Renal pelvis (tissue), 1 donor: ENCODE measurements at regions not wholly inside any gene's neighbourhood (a gene's known extent, or its start where the extent isn't known, plus 50 kb on each side); places are given as distances from the start of the nearest gene placed in this dataset.

Experiments
- DNase-seq: peaks from one replicate; pipeline ENCODE4 v3.0.0-alpha.2; 2013

DNA sequence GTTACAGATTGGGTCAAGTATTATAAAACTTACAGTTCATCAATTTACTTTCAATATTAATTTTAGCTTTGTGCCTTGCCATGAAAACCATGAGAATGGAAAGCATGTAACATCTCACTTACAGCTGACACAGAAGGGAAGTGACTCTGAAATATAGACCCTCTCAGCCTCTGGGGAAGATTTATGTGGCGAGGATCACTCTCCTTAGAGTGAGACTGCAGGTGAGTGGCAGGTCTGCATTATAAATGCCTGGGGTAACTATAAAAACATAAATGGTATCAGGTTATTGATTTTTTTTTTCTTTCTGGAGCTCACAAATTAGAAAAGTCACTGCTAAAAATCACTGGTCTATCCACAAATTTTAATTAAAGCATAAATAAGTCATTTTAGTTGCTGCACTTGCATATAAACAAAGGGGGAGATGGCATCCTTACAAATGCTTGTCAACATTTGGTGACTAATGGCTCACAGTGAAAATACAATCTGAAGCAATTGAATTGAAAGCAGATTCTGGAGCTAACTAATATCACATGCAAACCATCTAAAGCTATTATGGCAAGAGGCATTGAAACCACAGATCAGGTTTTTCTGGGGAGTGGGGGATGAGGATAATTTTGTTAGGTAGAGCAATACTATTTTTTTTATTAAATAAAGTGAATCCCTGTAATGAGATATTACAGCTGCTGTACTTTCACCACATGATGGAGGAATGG, 200.9 kb downstream of the TM2D1 start:
- no peak for DNase-seq

DNA sequence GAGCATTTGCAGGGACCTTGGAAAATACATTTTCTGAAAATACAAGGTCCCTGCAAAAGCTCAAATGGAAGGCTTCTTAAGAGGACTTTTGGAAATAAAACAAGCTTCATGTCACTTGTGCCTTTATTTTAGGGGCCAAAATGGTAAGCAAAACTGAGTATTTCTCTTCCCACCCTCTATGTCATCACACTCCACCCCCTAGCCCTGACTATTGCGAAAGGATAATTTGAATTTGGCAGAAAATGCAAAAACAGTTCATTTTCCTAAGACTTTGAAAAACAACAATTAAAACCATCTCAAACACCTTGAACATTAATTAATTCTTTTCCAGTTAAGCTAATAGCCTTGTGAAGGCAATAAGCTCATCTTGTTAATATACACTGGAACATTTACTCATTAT, 201.7 kb downstream of the TM2D1 start:
- DNase-seq: no peak

DNA sequence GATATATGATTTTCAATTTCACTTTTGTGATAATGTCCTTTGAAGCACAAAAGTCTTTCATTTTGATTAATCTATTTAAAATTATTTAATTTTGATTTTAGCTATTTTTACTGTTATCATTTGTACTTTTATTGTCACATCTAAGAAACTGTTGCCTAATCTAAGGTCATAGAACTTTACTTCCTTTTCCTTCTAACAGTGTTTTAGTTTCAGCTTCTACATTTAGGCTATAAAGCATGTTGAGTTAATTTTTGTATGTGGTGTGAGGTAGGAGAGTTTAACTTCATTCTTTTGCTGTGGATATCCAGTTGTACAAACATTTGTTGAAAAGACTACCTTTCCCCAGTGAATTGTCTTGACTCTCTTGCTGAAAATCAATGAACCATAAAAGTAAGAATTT, 204.5 kb downstream of the TM2D1 start:
- DNase-seq: no peak

DNA sequence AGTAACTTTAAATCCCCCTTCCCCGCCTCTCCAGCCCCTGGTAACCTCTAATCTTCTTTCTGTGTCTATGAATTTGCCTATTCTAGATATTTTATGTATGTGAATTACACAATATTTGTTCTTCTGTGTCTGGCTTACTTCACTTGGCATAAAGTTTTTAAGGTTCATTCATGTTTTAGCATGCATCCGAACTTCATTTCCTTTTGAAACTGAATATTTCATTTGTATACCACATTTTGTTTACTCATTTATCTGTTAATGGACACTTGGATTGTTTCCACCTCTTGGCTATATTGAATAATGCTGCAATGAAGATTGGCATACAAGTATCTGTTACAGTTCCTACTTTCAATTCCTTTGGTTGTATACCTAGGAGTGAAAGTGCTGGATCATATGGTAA, 205.3 kb downstream of the TM2D1 start:
- DNase-seq: no peak

DNA sequence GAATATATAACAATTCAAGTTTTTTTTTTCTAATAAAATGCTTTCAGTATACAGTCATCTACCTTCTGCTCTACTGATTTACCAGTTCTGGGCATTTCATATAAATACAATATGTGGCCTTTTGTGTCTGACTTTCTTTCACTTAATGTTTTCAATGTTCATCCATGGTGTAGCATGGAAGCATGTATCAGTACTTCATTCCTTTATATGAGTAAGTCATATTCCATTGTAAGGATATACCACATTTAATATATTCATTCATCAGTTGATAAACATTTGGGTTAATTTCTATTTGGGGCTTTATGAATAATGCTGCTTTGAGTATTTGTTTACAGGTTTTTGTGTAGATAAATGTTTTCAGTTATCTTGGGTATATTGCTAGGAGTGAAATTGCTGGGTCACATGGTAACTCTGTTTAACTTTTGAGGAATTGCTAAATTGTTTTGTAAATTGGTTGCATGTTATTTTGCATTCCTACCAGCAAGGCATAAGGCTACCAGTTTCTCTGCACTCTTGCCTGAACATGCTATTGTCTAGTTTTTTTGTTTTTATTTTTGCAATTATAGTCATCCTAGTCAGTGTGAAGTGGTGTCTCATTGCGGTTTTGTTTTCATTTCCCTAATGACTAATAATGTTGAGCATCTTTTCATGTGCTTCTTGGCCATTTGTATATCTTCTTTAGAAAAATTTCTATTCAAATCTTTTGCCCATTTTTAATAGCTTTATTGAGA, 206.1 kb downstream of the TM2D1 start:
- no peak for DNase-seq

DNA sequence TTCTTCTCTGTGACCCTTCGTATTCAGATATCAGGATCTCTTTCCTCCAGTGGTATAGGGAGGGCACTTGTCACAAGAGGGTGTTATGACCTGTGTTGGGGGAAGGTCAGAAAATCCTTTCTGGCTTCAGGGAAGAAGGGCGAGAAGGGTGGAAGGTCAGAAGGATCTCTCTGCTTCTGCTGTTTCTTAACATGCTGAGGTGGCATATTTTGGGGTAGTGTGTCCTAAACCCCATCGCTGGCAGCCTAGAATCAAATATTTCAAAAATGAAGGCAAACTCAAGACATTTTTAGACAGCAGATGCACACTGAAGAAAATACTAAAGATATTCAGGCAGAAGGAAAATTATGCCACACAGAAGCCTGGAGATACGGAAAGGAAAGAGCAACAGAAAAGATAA, 207.6 kb downstream of the TM2D1 start:
- DNase-seq: no peak

DNA sequence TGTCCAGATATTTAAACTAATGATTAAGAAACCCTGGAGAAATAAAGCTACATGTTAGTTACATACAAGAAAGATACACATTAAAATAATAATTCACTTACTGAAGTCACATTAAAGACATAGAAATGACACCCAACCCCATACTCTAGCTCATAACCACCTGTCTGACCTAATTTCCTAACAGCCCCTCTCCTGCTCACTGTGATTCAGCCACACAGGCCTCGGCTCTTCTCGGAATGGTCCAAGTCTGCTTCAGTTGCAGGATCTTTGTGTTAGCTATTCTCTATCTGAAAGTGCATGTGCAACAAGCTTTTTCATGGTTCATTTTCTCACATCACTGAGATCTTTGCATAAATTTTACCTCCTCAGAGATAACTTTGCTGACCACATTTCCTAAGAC, 209.8 kb downstream of the TM2D1 start:
- DNase-seq: no peak
